ENCODE measurements at regions not wholly inside any gene's neighbourhood (a gene's known extent, or its start where the extent isn't known, plus 50 kb on each side); places are given as distances from the start of the nearest gene placed in this dataset.

- TF ChIP-seq EZH2 (IDR thresholded peaks at IDR 0.05; ENCODE audit: borderline replicate concordance, insufficient read depth, low read length, poor library complexity, severe bottlenecking) (no peak), MXI1 (conservative IDR thresholded peaks at IDR 0.05; ENCODE audit: poor library complexity, severe bottlenecking) (no peak), CTCF (IDR thresholded peaks at IDR 0.05; ENCODE audit: poor library complexity, severe bottlenecking) (no peak)
Observed at GRCh38 chr6:141510803-141511202, 621.9 kb upstream of the GJE1 start.

Measured in neural cell (in vitro differentiated cells).